IMR-90 (cell line): ENCODE measurements at regions not wholly inside any gene's neighbourhood (a gene's known extent, or its start where the extent isn't known, plus 50 kb on each side); places are given as distances from the start of the nearest gene placed in this dataset.

ENCODE experiments used
- ATAC-seq: fragments of 200-7000 bp; cut with Tn5 transposase; 2 replicates; pipeline ENCODE4 v1.9.1; 2020; ENCODE audit warnings: low read depth, mild to moderate bottlenecking, moderate library complexity
- BruUV-seq: library from RNA; stranded (reverse); fragments of 400-500 nt; replicated peaks from 2 replicates; lab custom pipeline; 2021; lab: Mats Ljungman, UMichigan
- CTCF ChIA-PET: fragments of 300-600 bp; formaldehyde crosslinking; extraction: SDS; loops from one replicate; lab custom pipeline; 2021; ENCODE audit warnings: antibody characterized with exemption; lab: Yijun Ruan, JAX
- POLR2A ChIA-PET: fragments of 300-600 bp; sonication (Branson Sonifier 250); formaldehyde crosslinking; loops from one replicate; lab custom pipeline; 2022; ENCODE audit warnings: antibody characterized with exemption; ENCODE audit not compliant: unreplicated experiment; lab: Charles Lee
- DNase-seq: peaks from one replicate; pipeline ENCODE4 v3.0.0; 2013
- H2AFZ ChIP-seq: replicated peaks from 2 replicates; pipeline ENCODE3; 2013; ENCODE audit warnings: low read length, mild to moderate bottlenecking; ENCODE audit not compliant: poor library complexity
- H2AK5ac ChIP-seq: 2 replicates; pipeline ENCODE4 v1.6.1; 2013; ENCODE audit warnings: low read depth, low read length, inconsistent platforms
- H2AK9ac ChIP-seq: replicated peaks from 2 replicates; pipeline ENCODE3; 2013; ENCODE audit warnings: mild to moderate bottlenecking, low read depth, low read length, moderate library complexity; ENCODE audit not compliant: poor library complexity
- H2BK120ac ChIP-seq: 2 replicates; pipeline ENCODE4 v1.6.1; 2013; ENCODE audit warnings: low read depth, low read length, inconsistent platforms
- H2BK15ac ChIP-seq: 3 replicates; pipeline ENCODE4 v1.6.1; 2013; ENCODE audit warnings: low read depth, low read length, inconsistent platforms
- H2BK20ac ChIP-seq: 2 replicates; pipeline ENCODE4 v1.6.1; 2013; ENCODE audit warnings: low read depth, mild to moderate bottlenecking, inconsistent platforms, low read length, moderate library complexity
- H2BK5ac ChIP-seq: 2 replicates; pipeline ENCODE4 v1.6.1; 2013; ENCODE audit warnings: mild to moderate bottlenecking, low read depth, low read length, inconsistent platforms; ENCODE audit not compliant: poor library complexity, severe bottlenecking
- H3K14ac ChIP-seq: replicated peaks from 2 replicates; pipeline ENCODE4 v1.6.1; 2013; ENCODE audit warnings: low read depth, low read length, inconsistent platforms
- H3K18ac ChIP-seq: 2 replicates; pipeline ENCODE4 v1.6.1; 2013; ENCODE audit warnings: low read depth, low read length, control low read depth
- H3K23ac ChIP-seq: 2 replicates; pipeline ENCODE4 v1.6.1; 2013; ENCODE audit warnings: low read depth, low read length, inconsistent platforms
- H3K27ac ChIP-seq: 2 replicates; pipeline ENCODE4 v1.5.1; 2013; ENCODE audit warnings: mild to moderate bottlenecking, control low read depth, low read length; ENCODE audit not compliant: insufficient read depth
- H3K27me3 ChIP-seq: 2 replicates; pipeline ENCODE4 v1.6.1; 2013; ENCODE audit warnings: low read length; ENCODE audit not compliant: control insufficient read depth, insufficient read depth
- H3K36me3 ChIP-seq: 2 replicates; pipeline ENCODE4 v1.6.1; 2013; ENCODE audit warnings: low read length, mixed read lengths; ENCODE audit not compliant: control insufficient read depth, insufficient read depth
- H3K4ac ChIP-seq: 2 replicates; pipeline ENCODE4 v1.6.1; 2013; ENCODE audit warnings: low read depth, low read length, inconsistent platforms
- H3K4me1 ChIP-seq: 2 replicates; pipeline ENCODE4 v1.6.1; 2013; ENCODE audit warnings: low read length, mixed read lengths; ENCODE audit not compliant: control insufficient read depth, insufficient read depth
- H3K4me2 ChIP-seq: 2 replicates; pipeline ENCODE4 v1.6.1; 2013; ENCODE audit warnings: low read depth, mild to moderate bottlenecking, control low read depth, low read length, moderate library complexity
- H3K4me3 ChIP-seq: 2 replicates; pipeline ENCODE4 v1.5.1; 2013; ENCODE audit warnings: low read depth, mild to moderate bottlenecking, control low read depth, low read length, moderate library complexity; ENCODE audit not compliant: insufficient read depth
- H3K56ac ChIP-seq: 2 replicates; pipeline ENCODE4 v1.6.1; 2013; ENCODE audit warnings: low read length, inconsistent platforms; ENCODE audit not compliant: insufficient read depth; ENCODE audit errors: extremely low read depth
- H3K79me1 ChIP-seq, 2 experiments: 2 replicates each; pipeline ENCODE4 v1.6.1; 2013; ENCODE audit warnings: low read length in 2 of 2, inconsistent platforms in 1 of 2, low read depth in 1 of 2
- H3K9ac ChIP-seq: 2 replicates; pipeline ENCODE4 v1.6.1; 2013; ENCODE audit warnings: low read depth, low read length, control low read depth
- H3K9me1 ChIP-seq: 2 replicates; pipeline ENCODE4 v1.6.1; 2013; ENCODE audit warnings: low read length, inconsistent platforms; ENCODE audit not compliant: insufficient read depth
- H3K9me3 ChIP-seq: 2 replicates; pipeline ENCODE4 v1.6.1; 2013; ENCODE audit warnings: low read length; ENCODE audit not compliant: control insufficient read depth, insufficient read depth
- H4K20me1 ChIP-seq: 2 replicates; pipeline ENCODE4 v1.6.1; 2013; ENCODE audit warnings: low read length, inconsistent platforms; ENCODE audit not compliant: insufficient read depth
- H4K5ac ChIP-seq: 2 replicates; pipeline ENCODE4 v1.6.1; 2013; ENCODE audit warnings: mild to moderate bottlenecking, low read depth, low read length, control low read depth
- H4K8ac ChIP-seq, 2 experiments: 2 replicates each; pipeline ENCODE4 v1.6.1; 2013; ENCODE audit warnings: low read depth in 2 of 2, low read length in 2 of 2, control low read depth in 1 of 2, inconsistent platforms in 1 of 2
- H4K91ac ChIP-seq: 2 replicates; pipeline ENCODE4 v1.6.1; 2013; ENCODE audit warnings: low read depth, low read length, inconsistent platforms; ENCODE audit not compliant: insufficient read depth
- BHLHE40 ChIP-seq: fragments of 150-350 bp; IDR thresholded peaks from 2 replicates; pipeline ENCODE4 v1.6.1; 2016; ENCODE audit warnings: mild to moderate bottlenecking, low read depth, low read length
- CHD1 ChIP-seq: IDR thresholded peaks from 2 replicates; pipeline ENCODE4 v1.6.1; 2012; ENCODE audit warnings: low read depth, low read length, improper control_type of control experiment
- CTCF ChIP-seq: conservative IDR thresholded peaks from 2 replicates; pipeline ENCODE4 v1.5.1; 2012; ENCODE audit warnings: mild to moderate bottlenecking, low read depth, low read length, improper control_type of control experiment
- ELK1 ChIP-seq: fragments of 150-350 bp; IDR thresholded peaks from 2 replicates; pipeline ENCODE4 v1.6.1; 2016; ENCODE audit warnings: low read depth, mild to moderate bottlenecking, low read length, moderate library complexity, borderline replicate concordance
- FOS ChIP-seq: fragments of 150-350 bp; IDR thresholded peaks from 2 replicates; pipeline ENCODE4 v1.6.1; 2016; ENCODE audit warnings: low read depth, low read length
- MAFK ChIP-seq: IDR thresholded peaks from 2 replicates; pipeline ENCODE4 v1.6.1; 2012; ENCODE audit warnings: low read depth, low read length, improper control_type of control experiment
- NFE2L2 ChIP-seq: fragments of 150-350 bp; IDR thresholded peaks from 2 replicates; pipeline ENCODE4 v1.6.1; 2016; ENCODE audit warnings: low read depth, mild to moderate bottlenecking, low read length
- SMC3 ChIP-seq: fragments of 150-350 bp; IDR thresholded peaks from 2 replicates; pipeline ENCODE4 v1.6.1; 2016; ENCODE audit warnings: low read depth, mild to moderate bottlenecking, antibody characterized with exemption, low read length, moderate library complexity
- WGBS, 2 experiments: methylation state at CpG; one replicate each; pipeline versions ENCODE4 v1.1.5 to v1.1.7; 2013; ENCODE audit warnings: missing lambda C conversion rate in 2 of 2; ENCODE audit not compliant: insufficient read length in 1 of 2; ENCODE audit errors: extremely low coverage in 2 of 2; 5-methylcytosine and 5-hydroxymethylcytosine counted together
- dilution Hi-C: fragments of 300-500 bp; cut with HindIII; formaldehyde crosslinking; loops from one replicate; pipeline ENCODE4 v1.14.3; 2018; ENCODE audit warnings: low sequenced_read_pairs; ENCODE audit not compliant: unreplicated experiment
- in situ Hi-C: fragments of 300-500 bp; cut with MboI; formaldehyde crosslinking; loops from 3 replicates; pipeline ENCODE4 v1.14.3; 2019; ENCODE audit warnings: low sequenced_read_pairs, inconsistent platforms, mixed read lengths
- intact Hi-C: fragments of 100-400 bp; cut with micrococcal nuclease; formaldehyde crosslinking; loops from 2 replicates; pipeline ENCODE4 v1.10.0; 2022

- DNase-seq = peak; percentile 7
- Histone ChIP-seq H2AK5ac (no peak overlapping the region), H2AFZ (no peak overlapping the region), H3K9me1 (peaks cover 4% of the 10 kb centered on the region), H3K9ac (no peak overlapping the region), H3K27me3 (no peaks in the 10 kb centered on the region), H4K20me1 (no peaks in the 10 kb centered on the region), H2BK15ac (no peak overlapping the region), H3K56ac (no peak overlapping the region), H2BK120ac (0 out of 2 replicates have a peak overlapping the region, but pooled peaks have one; percentile 23), H3K4me1 (peaks cover 8% of the 10 kb centered on the region; the same call in 1 of the 2 replicates), H2BK5ac (peak overlapping the region; percentile 73), H2BK20ac (no peak overlapping the region), H3K4me3 (no peak overlapping the region), H3K27ac (no peak overlapping the region), H4K5ac (peak overlapping the region; percentile 41; the same call in 1 of the 2 replicates), H3K9me3 (no peaks in the 10 kb centered on the region), H3K4me2 (no peak overlapping the region), H4K8ac (no peak overlapping the region; a peak in 1 of 4 replicates), H4K91ac (no peak overlapping the region), H3K36me3 (no peaks in the 10 kb centered on the region), H3K14ac (no peak overlapping the region), H3K18ac (no peak overlapping the region), H3K4ac (no peak overlapping the region), H3K79me1 (no peaks in the 10 kb centered on the region), H2AK9ac (no peak overlapping the region), H3K23ac (no peak overlapping the region)
- ChIA-PET POLR2A (no interaction called here), CTCF (no interaction called here)
- BruUV-seq = no TSS peak
- intact Hi-C loops (no loop called here), in situ Hi-C loops (no loop called here), dilution Hi-C loops (no loop called here)
- TF ChIP-seq FOS = no peak
- no peak for TF ChIP-seq SMC3
- TF ChIP-seq CTCF = no peak
- no peak for TF ChIP-seq ELK1
- no peak for TF ChIP-seq BHLHE40
- TF ChIP-seq CHD1 = no peak
- TF ChIP-seq NFE2L2 = no peak
- TF ChIP-seq MAFK = no peak
- WGBS, 2 experiments = no CpG with 5 or more reads among the region's 1 CpG
- no peak for ATAC-seq
These were observed 169.2 kb upstream of the TARS1 start for GRCh38 chr5:33271606-33272005.
